NCI-H2196 (cell line): ENCODE measurements at regions not wholly inside any gene's neighbourhood (a gene's known extent, or its start where the extent isn't known, plus 50 kb on each side); places are given as distances from the start of the nearest gene placed in this dataset.

Experiments used
- DNase-seq: peaks from one replicate; lab custom pipeline; 2025; ENCODE audit not compliant: unreplicated experiment; lab: John Stamatoyannopoulos, UW

- DNase-seq, result no peak
These were observed 449.4 kb upstream of the PRICKLE1 start for GRCh38 chr12:43038991-43039390.

GRCh38 chr12:43029971-43030370, 440.4 kb upstream of the PRICKLE1 start:
- DNase-seq, result no peak

GRCh38 chr12:43028826-43029225, 439.3 kb upstream of the PRICKLE1 start:
- DNase-seq, result no peak

- no peak for DNase-seq
These were observed 433.3 kb upstream of the PRICKLE1 start for GRCh38 chr12:43022838-43023237.

- no peak for DNase-seq
These were observed 425.7 kb upstream of the PRICKLE1 start for GRCh38 chr12:43015090-43015737.

GRCh38 chr12:43011383-43011926, 421.9 kb upstream of the PRICKLE1 start:
- no peak for DNase-seq

GRCh38 chr12:43009846-43010240, 420.3 kb upstream of the PRICKLE1 start:
- no peak for DNase-seq

- no peak for DNase-seq
These were observed 419.7 kb upstream of the PRICKLE1 start for GRCh38 chr12:43008953-43009845.

GRCh38 chr12:43004908-43005307, 415.4 kb upstream of the PRICKLE1 start:
- DNase-seq, result no peak

GRCh38 chr12:43004141-43004540, 414.6 kb upstream of the PRICKLE1 start:
- DNase-seq, result no peak

- no peak for DNase-seq
These were observed 407.4 kb upstream of the PRICKLE1 start for GRCh38 chr12:42996869-42997431.

GRCh38 chr12:42992826-42993225, 403.3 kb upstream of the PRICKLE1 start:
- DNase-seq, result no peak

GRCh38 chr12:42990387-42990786, 400.8 kb upstream of the PRICKLE1 start:
- no peak for DNase-seq

GRCh38 chr12:42987216-42987650, 397.7 kb upstream of the PRICKLE1 start:
- DNase-seq, result no peak

- no peak for DNase-seq
These were observed 396.0 kb upstream of the PRICKLE1 start for GRCh38 chr12:42985506-42985905.

GRCh38 chr12:42982828-42983227, 393.3 kb upstream of the PRICKLE1 start:
- DNase-seq, result no peak

GRCh38 chr12:42981379-42981778, 391.8 kb upstream of the PRICKLE1 start:
- no peak for DNase-seq

GRCh38 chr12:42980441-42980840, 390.9 kb upstream of the PRICKLE1 start:
- no peak for DNase-seq

- no peak for DNase-seq
These were observed 390.2 kb upstream of the PRICKLE1 start for GRCh38 chr12:42979746-42980145.

- no peak for DNase-seq
These were observed 389.2 kb upstream of the PRICKLE1 start for GRCh38 chr12:42978708-42979107.

- no peak for DNase-seq
These were observed 388.1 kb upstream of the PRICKLE1 start for GRCh38 chr12:42977451-42978230.
